PFSK-1 (cell line): ENCODE measurements at regions not wholly inside any gene's neighbourhood (a gene's known extent, or its start where the extent isn't known, plus 50 kb on each side); places are given as distances from the start of the nearest gene placed in this dataset.

Experiments
- FOXP2 ChIP-seq: optimal IDR thresholded peaks from 2 replicates; pipeline ENCODE3; 2011; ENCODE audit warnings: borderline replicate concordance, control low read depth, inconsistent platforms; ENCODE audit not compliant: insufficient read depth; ENCODE audit errors: extremely low read length, extremely low read depth
- POLR2AphosphoS5 ChIP-seq: IDR thresholded peaks from 2 replicates; pipeline ENCODE4 v1.6.1; 2012; ENCODE audit warnings: low read depth, mild to moderate bottlenecking, control low read depth, low read length, moderate library complexity
- TAF1 ChIP-seq: IDR thresholded peaks from 2 replicates; pipeline ENCODE4 v1.6.1; 2012; ENCODE audit warnings: low read length, control low read depth, borderline replicate concordance; ENCODE audit not compliant: insufficient read depth
- TF ChIP-seq, protein P1 (sequence below), 2 experiments: IDR thresholded peaks; 2 replicates each; pipeline versions ENCODE4 v1.6.1 to v1.8.0; 2011 to 2012; ENCODE audit warnings: low read depth in 2 of 2, low read length in 2 of 2, control low read depth in 1 of 2, inconsistent platforms in 1 of 2, mild to moderate bottlenecking in 1 of 2, moderate library complexity in 1 of 2; ENCODE audit not compliant: insufficient read depth in 1 of 2

- no peak for TF ChIP-seq POLR2AphosphoS5
- TF ChIP-seq, protein P1, sequence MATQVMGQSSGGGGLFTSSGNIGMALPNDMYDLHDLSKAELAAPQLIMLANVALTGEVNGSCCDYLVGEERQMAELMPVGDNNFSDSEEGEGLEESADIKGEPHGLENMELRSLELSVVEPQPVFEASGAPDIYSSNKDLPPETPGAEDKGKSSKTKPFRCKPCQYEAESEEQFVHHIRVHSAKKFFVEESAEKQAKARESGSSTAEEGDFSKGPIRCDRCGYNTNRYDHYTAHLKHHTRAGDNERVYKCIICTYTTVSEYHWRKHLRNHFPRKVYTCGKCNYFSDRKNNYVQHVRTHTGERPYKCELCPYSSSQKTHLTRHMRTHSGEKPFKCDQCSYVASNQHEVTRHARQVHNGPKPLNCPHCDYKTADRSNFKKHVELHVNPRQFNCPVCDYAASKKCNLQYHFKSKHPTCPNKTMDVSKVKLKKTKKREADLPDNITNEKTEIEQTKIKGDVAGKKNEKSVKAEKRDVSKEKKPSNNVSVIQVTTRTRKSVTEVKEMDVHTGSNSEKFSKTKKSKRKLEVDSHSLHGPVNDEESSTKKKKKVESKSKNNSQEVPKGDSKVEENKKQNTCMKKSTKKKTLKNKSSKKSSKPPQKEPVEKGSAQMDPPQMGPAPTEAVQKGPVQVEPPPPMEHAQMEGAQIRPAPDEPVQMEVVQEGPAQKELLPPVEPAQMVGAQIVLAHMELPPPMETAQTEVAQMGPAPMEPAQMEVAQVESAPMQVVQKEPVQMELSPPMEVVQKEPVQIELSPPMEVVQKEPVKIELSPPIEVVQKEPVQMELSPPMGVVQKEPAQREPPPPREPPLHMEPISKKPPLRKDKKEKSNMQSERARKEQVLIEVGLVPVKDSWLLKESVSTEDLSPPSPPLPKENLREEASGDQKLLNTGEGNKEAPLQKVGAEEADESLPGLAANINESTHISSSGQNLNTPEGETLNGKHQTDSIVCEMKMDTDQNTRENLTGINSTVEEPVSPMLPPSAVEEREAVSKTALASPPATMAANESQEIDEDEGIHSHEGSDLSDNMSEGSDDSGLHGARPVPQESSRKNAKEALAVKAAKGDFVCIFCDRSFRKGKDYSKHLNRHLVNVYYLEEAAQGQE (IDR thresholded peaks at IDR 0.05; ENCODE audit: insufficient read depth in 1 of 2, low read depth in 2 of 2, low read length in 2 of 2) = no peak
- no peak for TF ChIP-seq FOXP2
- no peak for TF ChIP-seq TAF1
Measured at GRCh38 chr13:50140581-50141374, 125.5 kb downstream of the KCNRG start.
